ENCODE measurements at regions not wholly inside any gene's neighbourhood (a gene's known extent, or its start where the extent isn't known, plus 50 kb on each side); places are given as distances from the start of the nearest gene placed in this dataset.

GRCh38 chrX:43003204-43003565, 225.2 kb upstream of the PPP1R2C start:
- H4K20me1 ChIP-seq (replicated peaks; ENCODE audit: insufficient read depth): no peaks in the 10 kb centered on the region
- peaks cover 9% of the 10 kb centered on the region for H3K4me1 ChIP-seq (ENCODE audit: insufficient read depth)
- TF ChIP-seq POLR2AphosphoS5 (IDR thresholded peaks at IDR 0.05; ENCODE audit: low read depth) (no peak), CTCF (conservative IDR thresholded peaks at IDR 0.05; ENCODE audit: low read depth in 2 of 2) (no peak), JUNB (IDR thresholded peaks at IDR 0.05; ENCODE audit: unreplicated experiment) (no peak), REST (IDR thresholded peaks at IDR 0.05; ENCODE audit: unreplicated experiment) (no peak), NANOG (IDR thresholded peaks at IDR 0.05; ENCODE audit: borderline replicate concordance) (no peak), ZNF462 (CRISPR knock-in tag; IDR thresholded peaks at IDR 0.05) (no peak), CREB1 (CRISPR knock-in tag; IDR thresholded peaks at IDR 0.05; ENCODE audit: low read depth) (no peak), STAT1 (IDR thresholded peaks at IDR 0.05; ENCODE audit: unreplicated experiment) (no peak), ZNF331 (CRISPR knock-in tag; IDR thresholded peaks at IDR 0.05; ENCODE audit: low read depth) (no peak), EZH2 (IDR thresholded peaks at IDR 0.05; ENCODE audit: low read depth, unreplicated experiment) (no peak), ZNF114 (CRISPR knock-in tag; IDR thresholded peaks at IDR 0.05) (no peak), EZH2phosphoT487 (IDR thresholded peaks at IDR 0.05; ENCODE audit: unreplicated experiment) (no peak)
- TF ChIP-seq, protein P1, sequence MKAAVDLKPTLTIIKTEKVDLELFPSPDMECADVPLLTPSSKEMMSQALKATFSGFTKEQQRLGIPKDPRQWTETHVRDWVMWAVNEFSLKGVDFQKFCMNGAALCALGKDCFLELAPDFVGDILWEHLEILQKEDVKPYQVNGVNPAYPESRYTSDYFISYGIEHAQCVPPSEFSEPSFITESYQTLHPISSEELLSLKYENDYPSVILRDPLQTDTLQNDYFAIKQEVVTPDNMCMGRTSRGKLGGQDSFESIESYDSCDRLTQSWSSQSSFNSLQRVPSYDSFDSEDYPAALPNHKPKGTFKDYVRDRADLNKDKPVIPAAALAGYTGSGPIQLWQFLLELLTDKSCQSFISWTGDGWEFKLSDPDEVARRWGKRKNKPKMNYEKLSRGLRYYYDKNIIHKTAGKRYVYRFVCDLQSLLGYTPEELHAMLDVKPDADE (IDR thresholded peaks at IDR 0.05): no peak
- H3F3A ChIP-seq (replicated peaks; ENCODE audit: low read depth): no peaks in the 10 kb centered on the region
- H3K79me2 ChIP-seq (replicated peaks; ENCODE audit: insufficient read depth): no peaks in the 10 kb centered on the region
- no peaks in the 10 kb centered on the region for H3K27me3 ChIP-seq (ENCODE audit: insufficient read depth)
- H3K36me3 ChIP-seq (ENCODE audit: insufficient read depth): no peaks in the 10 kb centered on the region
- H3K36me3 Mint-ChIP-seq (ENCODE audit: low read depth): peaks cover 2% of the 10 kb centered on the region; the same call in 2 of the 3 replicates
- H2AFZ ChIP-seq: no peak overlapping the region
- no peak overlapping the region for H3K4me3 ChIP-seq
- H3K4me1 Mint-ChIP-seq: peaks cover 19% of the 10 kb centered on the region
- no peak overlapping the region for H3K27ac Mint-ChIP-seq
- no peak overlapping the region for H3K4me3 Mint-ChIP-seq
- H3K4me2 ChIP-seq: no peak overlapping the region
- no peaks in the 10 kb centered on the region for H3K9me3 Mint-ChIP-seq
- ATAC-seq (no peak), DNase-seq (ENCODE audit: low spot score) (no peak)
- H3K27me3 Mint-ChIP-seq (ENCODE audit: insufficient read depth, low read depth, poor library complexity): no peaks in the 10 kb centered on the region
- H3K27ac ChIP-seq (ENCODE audit: low read depth): no peak overlapping the region
- no peaks in the 10 kb centered on the region for H3K9me2 ChIP-seq (ENCODE audit: insufficient read depth)

Measured in GM23338 (cell line).